Keratinocyte (primary cell): ENCODE measurements at regions not wholly inside any gene's neighbourhood (a gene's known extent, or its start where the extent isn't known, plus 50 kb on each side); places are given as distances from the start of the nearest gene placed in this dataset.

ENCODE experiments used
- DNase-seq: peaks from one replicate; pipeline ENCODE4 v3.0.0-alpha.2; 2011; ENCODE audit warnings: low read depth, missing footprints, low spot score
- FAIRE-seq: peaks from 2 replicates; lab custom pipeline; 2011; peaks lifted over from hg19 to GRCh38; lab: Jason Lieb, UNC
- H2AFZ ChIP-seq: 2 replicates; pipeline ENCODE4 v1.6.0; 2012; ENCODE audit warnings: low read length, control low read depth, inconsistent platforms; ENCODE audit not compliant: control insufficient read depth
- H3K27ac ChIP-seq: 2 replicates; pipeline ENCODE4 v1.5.1; 2011; ENCODE audit warnings: low read length; ENCODE audit not compliant: control insufficient read depth, insufficient read depth
- H3K27me3 ChIP-seq: 3 replicates; pipeline ENCODE4 v1.6.0; 2011; ENCODE audit warnings: low read length; ENCODE audit not compliant: control insufficient read depth, insufficient read depth; ENCODE audit errors: extremely low read depth
- H3K36me3 ChIP-seq, 2 experiments: 2 replicates in 1 of 2; 3 replicates in 1 of 2; pipeline ENCODE4 v1.5.1; 2011; ENCODE audit warnings: low read length in 2 of 2, mild to moderate bottlenecking in 1 of 2; ENCODE audit not compliant: control insufficient read depth in 2 of 2, insufficient read depth in 2 of 2; ENCODE audit errors: extremely low read depth in 1 of 2
- H3K4me1 ChIP-seq: 3 replicates; pipeline ENCODE4 v1.5.1; 2011; ENCODE audit warnings: low read length; ENCODE audit not compliant: control insufficient read depth, insufficient read depth; ENCODE audit errors: extremely low read depth
- H3K4me2 ChIP-seq: 3 replicates; pipeline ENCODE4 v1.6.0; 2011; ENCODE audit warnings: low read depth, low read length; ENCODE audit not compliant: control insufficient read depth, insufficient read depth; ENCODE audit errors: extremely low read depth
- H3K4me3 ChIP-seq, 3 experiments: fragments of 200-600 bp in 1 of 3; sonication (generic) in 1 of 3; 2 replicates in 2 of 3; 3 replicates in 1 of 3; pipeline ENCODE4 v1.5.1; 2011 to 2016; ENCODE audit warnings: low read length in 3 of 3, mild to moderate bottlenecking in 3 of 3, control low read depth in 2 of 3, inconsistent platforms in 1 of 3, low read depth in 1 of 3, mixed read lengths in 1 of 3, mixed run types in 1 of 3, moderate library complexity in 1 of 3; ENCODE audit not compliant: control insufficient read depth in 2 of 3, insufficient read depth in 2 of 3; ENCODE audit errors: extremely low read depth in 1 of 3
- H3K79me2 ChIP-seq: 2 replicates; pipeline ENCODE4 v1.6.0; 2012; ENCODE audit warnings: low read length; ENCODE audit not compliant: control insufficient read depth, insufficient read depth
- H3K9ac ChIP-seq: 3 replicates; pipeline ENCODE4 v1.6.0; 2011; ENCODE audit warnings: low read length; ENCODE audit not compliant: control insufficient read depth, insufficient read depth; ENCODE audit errors: extremely low read depth
- H3K9me1 ChIP-seq: 3 replicates; pipeline ENCODE4 v1.6.0; 2011; ENCODE audit warnings: low read length; ENCODE audit not compliant: control insufficient read depth, insufficient read depth; ENCODE audit errors: extremely low read depth
- H3K9me3 ChIP-seq: 2 replicates; pipeline ENCODE4 v1.5.1; 2012; ENCODE audit warnings: low read depth, low read length; ENCODE audit not compliant: control insufficient read depth
- H4K20me1 ChIP-seq: 3 replicates; pipeline ENCODE4 v1.6.0; 2011; ENCODE audit warnings: low read length; ENCODE audit not compliant: control insufficient read depth, insufficient read depth; ENCODE audit errors: extremely low read depth
- EZH2 ChIP-seq: IDR thresholded peaks from one replicate; pipeline ENCODE4 v1.6.1; 2012; ENCODE audit warnings: inconsistent platforms, mild to moderate bottlenecking, low read length, moderate library complexity
- dilution Hi-C: fragments of 300-500 bp; cut with MboI; formaldehyde crosslinking; loops from one replicate; pipeline ENCODE4 v1.7.0; 2020; ENCODE audit warnings: low sequenced_read_pairs; ENCODE audit not compliant: extremely low pct_ligation_motif_present
- TF ChIP-seq, protein P1 (sequence below), 3 experiments: IDR thresholded peaks in 1 of 3; conservative IDR thresholded peaks in 1 of 3; optimal IDR thresholded peaks in 1 of 3; 2 replicates in 2 of 3; 3 replicates in 1 of 3; pipeline versions ENCODE3 to v1.5.1; 2011; ENCODE audit warnings: low read length in 3 of 3, mild to moderate bottlenecking in 3 of 3, moderate library complexity in 2 of 3, control low read depth in 1 of 3, inconsistent platforms in 1 of 3; ENCODE audit not compliant: insufficient read depth in 2 of 3; ENCODE audit errors: extremely low read depth in 1 of 3

GRCh38 chrX:18099745-18100144 lies 120.9 kb downstream of the BEND2 start:
- H4K20me1 ChIP-seq, result no peaks in the 10 kb centered on the region
- H3K4me1 ChIP-seq, result peaks cover 2% of the 10 kb centered on the region
- H3K9me1 ChIP-seq, result no peaks in the 10 kb centered on the region
- no peaks in the 10 kb centered on the region for H3K79me2 ChIP-seq
- no peaks in the 10 kb centered on the region for H3K36me3 ChIP-seq
- FAIRE-seq (peak; percentile 32), DNase-seq (no peak)
- dilution Hi-C loops, result no loop called here
- H3K27ac ChIP-seq, result no peak overlapping the region
- H3K9me3 ChIP-seq, result no peaks in the 10 kb centered on the region
- no peak for TF ChIP-seq EZH2
- TF ChIP-seq, protein P1, sequence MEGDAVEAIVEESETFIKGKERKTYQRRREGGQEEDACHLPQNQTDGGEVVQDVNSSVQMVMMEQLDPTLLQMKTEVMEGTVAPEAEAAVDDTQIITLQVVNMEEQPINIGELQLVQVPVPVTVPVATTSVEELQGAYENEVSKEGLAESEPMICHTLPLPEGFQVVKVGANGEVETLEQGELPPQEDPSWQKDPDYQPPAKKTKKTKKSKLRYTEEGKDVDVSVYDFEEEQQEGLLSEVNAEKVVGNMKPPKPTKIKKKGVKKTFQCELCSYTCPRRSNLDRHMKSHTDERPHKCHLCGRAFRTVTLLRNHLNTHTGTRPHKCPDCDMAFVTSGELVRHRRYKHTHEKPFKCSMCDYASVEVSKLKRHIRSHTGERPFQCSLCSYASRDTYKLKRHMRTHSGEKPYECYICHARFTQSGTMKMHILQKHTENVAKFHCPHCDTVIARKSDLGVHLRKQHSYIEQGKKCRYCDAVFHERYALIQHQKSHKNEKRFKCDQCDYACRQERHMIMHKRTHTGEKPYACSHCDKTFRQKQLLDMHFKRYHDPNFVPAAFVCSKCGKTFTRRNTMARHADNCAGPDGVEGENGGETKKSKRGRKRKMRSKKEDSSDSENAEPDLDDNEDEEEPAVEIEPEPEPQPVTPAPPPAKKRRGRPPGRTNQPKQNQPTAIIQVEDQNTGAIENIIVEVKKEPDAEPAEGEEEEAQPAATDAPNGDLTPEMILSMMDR (optimal IDR thresholded peaks at IDR 0.05 in 1 of 3, IDR thresholded peaks at IDR 0.05 in 1 of 3, conservative IDR thresholded peaks at IDR 0.05 in 1 of 3; ENCODE audit: extremely low read depth in 1 of 3, insufficient read depth in 2 of 3, low read length in 3 of 3), result no peak
- no peak overlapping the region for H3K4me3 ChIP-seq
- no peak overlapping the region for H3K9ac ChIP-seq
- H3K4me2 ChIP-seq, result no peak overlapping the region
- H3K27me3 ChIP-seq, result no peaks in the 10 kb centered on the region
- H2AFZ ChIP-seq, result no peak overlapping the region

DNA sequence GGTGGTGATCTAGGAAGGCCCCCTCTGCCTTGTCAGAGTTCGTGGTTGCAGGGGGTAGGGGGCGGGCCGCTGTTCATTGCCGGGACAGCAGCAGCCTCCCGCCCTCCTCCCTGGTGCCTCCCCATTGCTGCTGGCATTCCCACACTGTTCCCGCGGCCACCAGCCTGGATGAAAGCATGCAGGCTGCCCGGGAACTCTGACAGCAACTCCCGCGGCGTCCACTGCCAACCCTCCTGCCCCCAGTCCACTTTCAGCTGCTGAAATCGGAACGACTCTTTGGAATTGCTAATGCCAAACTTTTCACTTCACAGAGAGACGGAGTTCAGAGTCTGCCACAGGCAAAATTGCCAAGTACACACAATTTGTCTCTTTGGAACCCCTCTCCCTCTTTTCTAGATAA lies 121.9 kb downstream of the BEND2 start:
- dilution Hi-C loops, result no loop called here
- H3K27me3 ChIP-seq, result no peaks in the 10 kb centered on the region
- FAIRE-seq (no peak), DNase-seq (no peak)
- H3K9me3 ChIP-seq, result no peaks in the 10 kb centered on the region
- no peak overlapping the region for H3K27ac ChIP-seq
- TF ChIP-seq, protein P1 (optimal IDR thresholded peaks at IDR 0.05 in 1 of 3, IDR thresholded peaks at IDR 0.05 in 1 of 3, conservative IDR thresholded peaks at IDR 0.05 in 1 of 3; ENCODE audit: extremely low read depth in 1 of 3, insufficient read depth in 2 of 3, low read length in 3 of 3), result no peak
- H3K79me2 ChIP-seq, result no peaks in the 10 kb centered on the region
- H2AFZ ChIP-seq, result peak overlapping the region; percentile 17
- no peak overlapping the region for H3K9ac ChIP-seq
- no peaks in the 10 kb centered on the region for H3K9me1 ChIP-seq
- H3K4me3 ChIP-seq, result no peak overlapping the region
- peaks cover 2% of the 10 kb centered on the region for H3K4me1 ChIP-seq
- peak overlapping the region; percentile 30 for H3K4me2 ChIP-seq
- H3K36me3 ChIP-seq, result no peaks in the 10 kb centered on the region
- H4K20me1 ChIP-seq, result no peaks in the 10 kb centered on the region
